ENCODE measurements at regions not wholly inside any gene's neighbourhood (a gene's known extent, or its start where the extent isn't known, plus 50 kb on each side); places are given as distances from the start of the nearest gene placed in this dataset.

DNA sequence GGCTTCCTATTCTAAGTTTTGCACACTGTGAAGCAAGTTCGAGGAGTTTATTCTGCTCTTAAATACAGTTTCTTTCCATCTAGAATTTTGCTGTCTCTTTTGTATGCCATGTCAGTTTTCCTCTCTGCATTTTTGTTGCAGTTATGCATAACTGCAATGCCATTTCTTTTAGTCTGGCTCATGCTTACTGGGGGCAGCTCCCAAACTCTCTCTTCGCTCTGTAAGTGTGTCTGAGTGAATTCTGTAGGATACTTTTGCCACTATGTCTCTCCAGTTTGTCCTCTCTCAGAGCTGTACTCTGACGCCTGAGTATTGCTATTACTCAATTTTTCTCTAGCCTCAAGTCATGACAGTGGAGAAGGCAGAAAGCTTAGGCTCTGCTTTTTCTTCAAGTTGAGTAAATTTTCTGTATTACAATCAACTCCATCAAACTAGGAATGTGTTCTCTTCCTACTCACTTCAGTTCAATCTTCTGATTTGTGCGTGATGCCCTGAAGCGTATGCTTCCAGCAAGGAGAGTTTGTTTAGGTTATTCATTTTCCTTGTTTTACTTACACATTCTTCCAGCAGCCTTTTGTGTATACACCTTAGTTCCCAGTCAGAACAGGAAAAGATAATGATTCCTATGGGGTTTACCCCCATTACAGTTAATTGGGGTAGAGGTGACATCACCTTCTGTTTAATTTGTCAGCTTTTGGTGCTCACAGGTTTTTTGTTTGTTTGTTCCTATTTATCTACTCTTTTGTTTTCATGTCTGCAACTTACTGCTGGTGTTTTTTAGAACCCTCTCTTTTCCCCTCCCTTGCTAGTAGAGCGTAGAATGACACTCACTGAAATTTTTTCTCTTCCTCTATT, 430.9 kb downstream of the BCKDHB start:
- TF ChIP-seq, protein P1, sequence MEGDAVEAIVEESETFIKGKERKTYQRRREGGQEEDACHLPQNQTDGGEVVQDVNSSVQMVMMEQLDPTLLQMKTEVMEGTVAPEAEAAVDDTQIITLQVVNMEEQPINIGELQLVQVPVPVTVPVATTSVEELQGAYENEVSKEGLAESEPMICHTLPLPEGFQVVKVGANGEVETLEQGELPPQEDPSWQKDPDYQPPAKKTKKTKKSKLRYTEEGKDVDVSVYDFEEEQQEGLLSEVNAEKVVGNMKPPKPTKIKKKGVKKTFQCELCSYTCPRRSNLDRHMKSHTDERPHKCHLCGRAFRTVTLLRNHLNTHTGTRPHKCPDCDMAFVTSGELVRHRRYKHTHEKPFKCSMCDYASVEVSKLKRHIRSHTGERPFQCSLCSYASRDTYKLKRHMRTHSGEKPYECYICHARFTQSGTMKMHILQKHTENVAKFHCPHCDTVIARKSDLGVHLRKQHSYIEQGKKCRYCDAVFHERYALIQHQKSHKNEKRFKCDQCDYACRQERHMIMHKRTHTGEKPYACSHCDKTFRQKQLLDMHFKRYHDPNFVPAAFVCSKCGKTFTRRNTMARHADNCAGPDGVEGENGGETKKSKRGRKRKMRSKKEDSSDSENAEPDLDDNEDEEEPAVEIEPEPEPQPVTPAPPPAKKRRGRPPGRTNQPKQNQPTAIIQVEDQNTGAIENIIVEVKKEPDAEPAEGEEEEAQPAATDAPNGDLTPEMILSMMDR (IDR thresholded peaks at IDR 0.05; ENCODE audit: low read depth, low read length, missing control alignments) = no peak
- H3K4me3 ChIP-seq (ENCODE audit: low read depth, low read length) = no peak overlapping the region
- no peak for DNase-seq (ENCODE audit: low read depth)

DNA sequence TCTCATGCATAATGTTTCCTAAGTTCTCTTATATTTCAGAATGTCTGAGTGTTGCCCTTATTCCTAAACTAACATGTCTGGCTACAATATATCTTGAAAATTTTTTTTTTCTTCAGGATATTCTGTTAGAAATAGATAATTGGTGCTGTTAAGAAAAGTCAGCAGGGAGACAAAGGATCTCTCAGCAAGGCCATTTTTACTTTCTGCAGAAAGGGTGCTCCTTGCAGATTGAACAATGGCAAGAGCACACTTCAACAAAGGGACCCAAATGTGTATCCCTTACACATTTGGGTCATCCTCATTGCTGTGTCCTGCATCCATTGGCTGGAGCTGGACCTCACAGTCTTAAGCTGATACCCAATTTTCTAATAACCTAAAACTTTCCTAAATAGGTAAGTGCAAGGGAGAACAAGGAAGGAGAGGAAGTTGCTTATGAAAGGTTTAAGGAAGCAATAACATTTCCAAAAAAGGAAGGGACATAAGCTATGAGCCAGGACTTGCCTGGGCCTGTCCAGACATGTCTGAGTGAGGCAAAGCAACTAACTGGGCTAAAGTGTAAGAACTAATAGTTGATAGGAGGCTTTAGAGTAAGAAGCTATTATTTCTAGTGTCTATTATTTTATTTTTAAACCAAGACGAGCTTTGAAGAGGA, 429.6 kb downstream of the BCKDHB start:
- no peak for DNase-seq (ENCODE audit: low read depth)
- no peak overlapping the region for H3K4me3 ChIP-seq (ENCODE audit: low read depth, low read length)
- TF ChIP-seq, protein P1 (IDR thresholded peaks at IDR 0.05; ENCODE audit: low read depth, low read length, missing control alignments) = no peak

DNA sequence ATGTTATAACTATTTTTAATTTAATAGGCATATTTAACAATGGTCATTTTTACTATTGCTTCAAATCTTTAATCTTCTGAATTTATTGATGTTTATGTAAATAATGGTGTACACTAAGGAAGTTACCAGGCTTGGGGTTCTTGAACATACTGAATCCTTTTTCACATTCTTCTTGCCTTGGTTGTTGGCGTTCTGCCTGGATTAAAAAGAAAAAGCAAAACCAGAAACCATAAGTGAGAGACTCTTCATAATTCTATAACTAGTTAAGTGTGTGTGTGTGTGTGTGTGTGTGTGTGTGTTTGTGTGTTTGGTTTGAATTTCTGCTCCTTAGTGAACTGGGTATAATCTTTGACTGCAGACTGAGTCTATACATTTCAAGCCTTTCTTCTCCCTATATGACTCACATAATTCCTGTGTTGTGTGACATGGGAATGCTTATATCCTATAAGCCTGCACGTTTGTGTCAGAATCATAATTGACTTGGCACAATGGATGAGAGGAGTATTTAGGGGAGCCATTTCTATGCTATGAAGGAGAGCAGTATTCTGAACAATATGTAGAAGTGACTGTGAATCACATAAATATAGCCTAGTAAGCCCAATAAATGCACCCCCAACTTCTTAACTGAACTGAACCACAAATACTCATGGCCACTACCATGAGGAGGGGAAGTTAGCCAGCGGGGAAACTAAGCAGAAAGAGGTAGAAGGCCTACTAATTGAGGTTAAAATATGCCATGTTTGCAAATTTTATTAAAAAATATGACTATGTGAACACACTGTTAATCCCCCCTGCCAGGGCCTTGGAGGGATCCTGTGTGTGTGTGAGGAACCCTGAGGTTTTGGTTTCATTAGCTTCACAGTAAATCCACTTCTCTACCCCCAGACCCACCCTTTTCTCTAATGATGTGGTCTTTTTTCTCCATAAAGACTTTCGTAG, 425.5 kb downstream of the BCKDHB start:
- no peak for DNase-seq (ENCODE audit: low read depth)
- H3K4me3 ChIP-seq (ENCODE audit: low read depth, low read length) = no peak overlapping the region
- TF ChIP-seq, protein P1 (IDR thresholded peaks at IDR 0.05; ENCODE audit: low read depth, low read length, missing control alignments) = no peak

DNA sequence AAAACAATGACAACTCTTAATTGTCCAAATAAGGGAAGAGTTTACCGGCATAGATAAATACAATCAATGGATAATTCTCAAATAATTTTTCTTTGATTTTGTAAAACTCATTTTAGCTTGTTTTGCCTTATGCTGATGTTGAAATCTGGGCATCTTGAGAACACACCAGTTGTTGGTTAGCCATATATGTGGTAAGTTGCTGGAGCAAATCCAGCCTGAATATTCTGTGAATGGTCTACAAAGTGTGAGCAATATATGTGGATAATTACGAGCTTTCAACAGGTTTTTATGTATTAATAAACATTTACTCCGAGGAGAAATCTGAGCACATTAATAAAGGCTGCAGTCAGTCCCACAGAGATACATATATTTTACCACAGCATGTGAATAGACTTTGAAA, 423.6 kb downstream of the BCKDHB start:
- no peak overlapping the region for H3K4me3 ChIP-seq (ENCODE audit: low read depth, low read length)
- no peak for DNase-seq (ENCODE audit: low read depth)
- TF ChIP-seq, protein P1 (IDR thresholded peaks at IDR 0.05; ENCODE audit: low read depth, low read length, missing control alignments) = no peak

DNA sequence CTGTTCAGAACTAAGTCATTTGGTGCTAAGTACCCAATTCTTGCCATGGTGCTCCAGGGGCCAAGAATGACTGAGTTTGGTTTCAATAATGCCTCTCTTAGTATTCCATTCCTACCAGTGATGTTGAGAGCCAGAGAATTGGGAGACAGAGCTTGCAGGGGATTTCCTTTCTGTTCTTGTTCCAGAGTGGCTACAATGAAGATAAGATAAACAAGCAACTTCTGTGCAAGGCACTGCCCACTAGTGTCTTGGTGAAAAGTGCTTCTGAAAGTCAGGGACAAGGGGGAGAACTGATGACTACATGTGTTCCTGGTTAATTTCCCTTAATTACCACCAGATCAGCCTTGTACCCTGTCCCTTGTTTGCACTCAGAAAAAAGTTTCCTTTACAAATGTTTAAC, 421.6 kb downstream of the BCKDHB start:
- TF ChIP-seq, protein P1 (IDR thresholded peaks at IDR 0.05; ENCODE audit: low read depth, low read length, missing control alignments) = no peak
- DNase-seq (ENCODE audit: low read depth) = no peak
- H3K4me3 ChIP-seq (ENCODE audit: low read depth, low read length) = no peak overlapping the region

DNA sequence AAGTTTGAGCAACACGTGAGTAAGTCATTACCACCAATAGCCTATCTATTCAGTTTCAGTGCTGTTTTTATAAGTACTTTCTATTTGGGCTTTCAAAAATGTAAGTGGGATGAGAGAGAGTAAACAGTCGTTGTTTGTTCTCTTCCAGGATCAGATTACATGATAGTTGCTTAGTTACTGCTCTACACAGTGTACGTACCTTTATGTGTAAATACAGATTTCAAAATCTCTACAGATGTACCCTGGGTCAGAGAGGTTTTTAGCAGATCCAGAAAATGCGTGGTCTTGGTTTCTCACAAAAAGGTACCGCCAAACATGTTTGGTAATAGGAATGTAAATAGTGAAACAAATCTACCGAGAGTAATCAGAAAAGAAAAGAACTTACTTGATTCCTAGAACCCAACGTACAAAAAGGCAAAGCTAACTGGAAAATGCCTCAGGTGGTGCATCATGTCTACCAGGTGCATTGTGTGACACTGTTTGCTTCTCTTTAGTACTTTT, 421.1 kb downstream of the BCKDHB start:
- TF ChIP-seq, protein P1 (IDR thresholded peaks at IDR 0.05; ENCODE audit: low read depth, low read length, missing control alignments) = no peak
- DNase-seq (ENCODE audit: low read depth) = no peak
- no peak overlapping the region for H3K4me3 ChIP-seq (ENCODE audit: low read depth, low read length)

Measured in GM12864 (cell line).